G401 (cell line): ENCODE measurements at regions not wholly inside any gene's neighbourhood (a gene's known extent, or its start where the extent isn't known, plus 50 kb on each side); places are given as distances from the start of the nearest gene placed in this dataset.
"Not testable (repeated sequence)": the region's sequence is repeated elsewhere in the genome, so short reads cannot be mapped to it uniquely, and the experiment has no call there.

Source experiments
- DNase-seq: peaks from one replicate; pipeline ENCODE4 v3.0.0-alpha.2; 2015; ENCODE audit warnings: low spot score
- in situ Hi-C: cut with HindIII; loops from 2 replicates; pipeline ENCODE4 v1.10.0; 2016; ENCODE audit warnings: low sequenced_read_pairs, mixed read lengths

DNA sequence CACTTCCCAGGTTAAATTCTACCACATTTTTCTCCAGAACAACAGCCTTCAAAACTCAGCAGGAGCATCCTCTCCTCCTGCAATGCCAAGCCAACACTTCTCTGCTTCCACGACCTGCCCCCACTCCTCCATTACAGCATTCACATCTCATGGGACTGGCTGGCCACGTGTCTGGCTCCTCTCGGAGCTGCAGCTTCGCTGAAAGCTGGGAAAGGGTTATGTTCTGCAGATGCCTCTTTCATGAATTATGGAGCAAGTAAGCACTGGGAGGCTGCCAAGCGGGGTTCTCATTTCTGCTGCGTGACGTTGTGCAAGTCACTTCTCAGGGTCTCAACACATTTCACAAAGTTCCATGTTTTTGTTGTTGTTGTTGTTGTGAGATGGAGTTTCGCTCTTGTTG is 142.2 kb upstream of the RFLNA start:
- no peak for DNase-seq
- in situ Hi-C loops: no loop called here

DNA sequence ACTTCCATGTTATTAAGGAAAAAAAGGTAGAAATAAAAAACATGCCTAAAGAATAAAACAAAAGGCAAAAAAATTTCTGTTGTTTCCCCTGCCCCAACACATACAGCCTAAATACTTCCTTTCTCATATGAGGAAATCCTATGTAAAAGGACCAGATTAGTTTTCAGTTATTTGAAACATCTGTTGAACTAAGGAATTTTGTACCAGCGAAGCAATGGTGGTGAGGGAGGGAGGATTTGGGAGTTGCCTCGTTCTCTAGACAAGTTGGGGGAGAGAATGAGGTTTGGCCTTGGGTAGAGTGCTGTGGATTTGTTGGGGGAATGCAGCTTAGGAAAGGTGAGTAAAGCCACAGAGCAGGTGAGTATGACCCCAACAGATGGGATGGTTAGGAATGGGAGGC is 141.5 kb upstream of the RFLNA start:
- DNase-seq: no peak
- in situ Hi-C loops: no loop called here

DNA sequence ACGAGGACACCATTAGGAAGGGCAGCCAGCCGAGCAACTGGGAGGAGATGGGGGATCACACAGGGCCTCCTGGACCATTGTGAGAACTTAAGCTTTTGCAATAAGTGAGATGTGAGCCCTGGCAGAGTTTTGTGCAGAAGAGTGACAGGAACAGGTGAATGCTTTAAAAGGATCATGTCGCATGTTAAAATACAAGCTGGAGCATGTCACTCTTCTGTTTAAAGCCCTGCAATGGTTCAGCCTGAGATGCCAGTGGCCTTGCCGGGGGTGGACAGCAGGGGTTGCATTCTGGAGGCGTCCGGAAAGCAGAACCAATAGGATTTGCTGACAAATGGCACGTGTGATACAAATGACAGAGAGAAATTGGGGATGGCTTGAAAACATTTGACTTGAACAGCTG is 137.5 kb upstream of the RFLNA start:
- in situ Hi-C loops: no loop called here
- no peak for DNase-seq

DNA sequence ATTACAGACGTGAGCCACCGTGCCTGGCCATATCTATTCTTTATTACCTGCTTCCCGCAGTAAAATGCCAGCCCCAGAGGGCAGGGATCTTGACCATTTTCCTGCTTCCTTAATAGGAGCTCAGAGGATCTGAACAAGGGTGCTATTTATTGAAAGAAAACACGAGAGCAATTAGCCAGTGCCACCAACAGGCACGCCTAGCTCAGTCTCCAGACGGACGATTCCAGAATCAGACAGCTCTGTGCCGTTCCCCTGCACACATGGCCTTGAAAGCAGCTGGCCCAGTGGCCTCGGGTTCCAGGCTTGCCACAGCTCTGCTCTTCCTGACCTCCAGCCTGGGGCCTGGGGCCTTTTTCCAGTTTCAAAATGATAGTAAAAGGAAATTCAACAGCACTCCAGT is 135.2 kb upstream of the RFLNA start:
- in situ Hi-C loops: no loop called here
- DNase-seq: no peak

DNA sequence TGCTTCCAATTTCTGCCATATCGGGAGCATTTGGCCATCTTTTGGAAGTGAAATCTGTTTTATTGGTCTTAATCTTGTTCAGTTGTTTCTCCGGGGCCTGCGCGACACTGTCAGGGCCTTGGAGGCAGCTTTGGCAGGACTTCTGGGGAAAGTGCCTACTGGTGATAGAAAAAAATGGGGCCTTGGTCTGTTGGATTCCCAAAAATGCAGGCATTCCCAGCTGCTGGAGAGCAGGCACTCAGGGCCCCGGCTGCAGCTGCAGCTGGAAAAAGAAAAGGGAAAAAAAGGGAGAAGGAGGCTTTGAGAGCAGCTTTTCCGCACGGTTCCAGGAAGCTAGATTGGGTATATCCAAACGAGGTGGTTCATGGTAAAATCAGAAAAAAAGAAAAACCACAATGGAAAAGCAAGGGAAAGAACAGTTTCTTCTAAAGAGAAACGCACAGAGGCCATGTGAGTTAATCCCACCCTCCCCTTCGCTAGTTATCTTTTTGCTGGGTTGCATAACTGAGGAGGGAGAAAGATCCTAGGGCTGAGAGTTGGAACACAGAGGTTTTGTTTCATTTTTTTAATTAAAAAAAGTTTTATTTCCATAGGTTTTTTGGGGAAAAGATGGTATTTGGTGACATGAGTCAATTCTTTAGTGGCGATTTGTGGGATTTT is 134.7 kb upstream of the RFLNA start:
- in situ Hi-C loops: no loop called here
- no peak for DNase-seq

DNA sequence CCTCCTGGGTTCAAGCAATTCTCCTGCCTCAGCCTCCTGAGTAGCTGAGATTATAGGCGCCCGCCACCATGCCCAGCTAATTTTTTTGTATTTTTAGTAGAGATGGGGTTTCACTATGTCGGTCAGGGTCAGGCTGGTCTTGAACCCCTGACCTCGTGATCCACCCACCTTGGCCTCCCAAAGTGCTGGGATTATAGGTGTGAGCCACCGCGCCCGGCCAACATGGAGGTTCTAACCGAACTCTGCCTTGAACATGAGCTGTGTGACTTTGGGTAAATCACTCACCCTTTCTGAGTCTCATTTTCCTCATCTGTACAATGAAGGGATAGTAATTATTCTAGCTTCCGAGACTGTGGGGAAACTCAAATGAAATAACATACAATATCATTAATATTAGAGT is 133.5 kb upstream of the RFLNA start:
- in situ Hi-C loops, DNase-seq: not testable (repeated sequence)

DNA sequence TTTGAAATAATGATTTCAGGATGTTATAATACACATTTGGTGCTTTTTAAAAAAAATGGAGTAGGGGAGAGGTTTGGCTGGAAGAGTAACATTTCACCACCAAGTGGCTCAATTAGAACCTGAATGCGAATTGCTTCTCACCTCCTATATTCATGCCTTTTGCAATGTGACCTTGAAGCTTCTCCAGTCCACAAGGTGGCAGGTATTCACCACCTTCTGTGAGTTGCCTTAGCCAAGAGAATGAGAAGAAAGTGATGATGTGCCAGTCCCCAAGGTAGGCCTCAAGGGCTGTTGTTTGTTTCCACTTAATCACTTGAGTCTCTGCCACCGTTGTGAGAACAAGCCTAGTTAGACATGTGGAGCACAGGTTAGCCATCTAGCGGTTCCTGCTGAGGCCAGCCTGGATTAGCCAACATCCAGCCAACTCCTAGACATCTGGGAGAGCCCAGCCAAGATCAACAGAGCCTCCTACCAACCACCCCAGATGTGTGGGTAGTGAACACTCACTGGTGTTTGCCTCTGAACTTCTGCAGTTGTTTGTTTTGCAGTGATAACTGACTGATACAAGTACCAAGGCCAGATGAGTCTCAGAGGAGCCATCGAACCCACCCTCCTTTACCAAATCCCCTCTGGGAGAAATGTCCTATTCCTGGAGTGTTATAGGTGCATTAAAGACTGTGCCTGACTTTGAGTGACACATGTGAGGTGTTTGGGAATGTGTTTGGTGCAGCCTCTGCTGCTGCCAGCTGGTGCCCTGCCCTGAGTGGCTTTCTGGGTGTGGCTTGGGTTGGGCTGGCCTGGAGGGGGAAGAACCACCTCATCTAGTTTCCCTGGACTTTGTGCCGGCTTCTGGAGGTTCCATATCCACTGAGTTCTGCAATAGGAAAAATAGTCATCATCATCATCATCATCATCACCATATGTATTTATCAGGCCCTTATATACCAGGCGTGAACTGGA is 132.5 kb upstream of the RFLNA start:
- in situ Hi-C loops: no loop called here
- DNase-seq: peak; percentile 19

DNA sequence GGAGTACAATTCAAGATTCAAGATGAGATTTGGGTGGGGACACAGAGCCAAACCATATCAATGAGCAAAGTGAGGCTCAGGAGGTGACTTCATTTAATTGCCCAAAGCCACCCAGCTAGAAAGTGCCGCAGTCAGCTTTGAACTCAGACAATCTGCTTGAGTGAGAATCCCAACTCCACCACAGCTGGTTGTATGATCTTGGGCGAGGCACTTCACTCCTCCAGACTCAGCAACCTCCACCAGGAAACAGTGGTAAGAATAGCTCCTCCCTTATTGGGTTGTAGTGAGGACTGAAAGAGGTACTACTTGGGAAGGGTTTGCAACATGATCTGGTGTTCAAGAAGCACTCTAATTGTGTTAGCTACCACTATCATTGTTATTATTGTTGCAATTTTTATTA is 129.2 kb upstream of the RFLNA start:
- DNase-seq: no peak
- in situ Hi-C loops: no loop called here

DNA sequence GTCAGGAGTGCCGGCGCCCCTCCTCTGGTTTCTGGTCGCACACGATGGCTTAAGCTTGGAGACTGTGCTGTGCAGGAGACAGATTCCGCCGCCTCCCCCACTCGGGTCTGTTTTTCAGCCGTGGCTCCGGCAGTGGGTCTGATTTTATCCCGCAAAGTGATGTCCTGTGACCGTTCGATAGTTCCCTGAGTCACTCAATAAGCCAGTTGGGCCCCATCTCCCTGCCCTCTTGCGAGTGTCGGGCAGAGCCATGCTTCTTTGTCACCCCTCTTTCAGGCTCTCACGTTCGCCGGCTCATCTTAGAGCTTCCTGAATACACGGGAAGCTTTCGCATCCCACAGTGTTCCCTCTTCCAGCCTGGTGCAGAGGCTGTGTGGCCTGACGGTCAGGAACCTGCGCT is 127.8 kb upstream of the RFLNA start:
- in situ Hi-C loops: no loop called here
- DNase-seq: no peak

DNA sequence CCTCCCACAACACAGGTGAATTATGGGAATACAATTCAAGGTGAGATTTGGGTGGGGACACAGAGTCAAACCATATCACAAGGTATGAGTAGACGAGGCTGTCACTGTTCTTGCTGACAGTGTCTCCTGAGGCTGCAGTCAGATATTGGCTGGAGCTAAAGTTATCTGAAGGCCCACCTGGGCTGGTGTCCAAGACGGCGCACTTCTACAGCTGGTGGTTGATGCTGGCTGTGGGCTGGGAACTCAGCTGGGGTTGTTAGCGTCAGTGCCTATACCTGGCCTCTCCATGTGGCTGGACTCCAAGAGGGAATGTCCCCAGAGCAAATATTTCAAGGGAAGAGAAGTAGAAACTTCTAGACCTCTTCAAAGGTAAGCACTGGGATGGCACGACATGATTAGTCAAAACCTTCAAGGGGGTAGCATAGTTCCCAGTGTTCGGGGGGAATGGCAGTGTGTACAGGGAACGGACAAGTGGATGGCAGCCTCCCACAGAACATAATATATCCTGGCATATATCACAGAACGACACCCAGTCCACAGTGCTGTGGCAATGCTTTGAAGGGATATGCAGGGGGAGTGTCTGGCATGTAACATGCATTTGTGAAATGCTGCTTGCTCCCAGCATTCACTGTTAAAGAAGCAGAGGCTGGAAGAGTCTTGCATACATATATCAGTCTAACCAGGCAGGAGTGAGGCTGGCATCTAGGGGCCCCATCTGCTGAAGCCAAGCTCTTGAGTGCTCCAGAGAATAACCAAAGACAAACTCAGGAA is 126.7 kb upstream of the RFLNA start:
- no peak for DNase-seq
- in situ Hi-C loops: no loop called here

DNA sequence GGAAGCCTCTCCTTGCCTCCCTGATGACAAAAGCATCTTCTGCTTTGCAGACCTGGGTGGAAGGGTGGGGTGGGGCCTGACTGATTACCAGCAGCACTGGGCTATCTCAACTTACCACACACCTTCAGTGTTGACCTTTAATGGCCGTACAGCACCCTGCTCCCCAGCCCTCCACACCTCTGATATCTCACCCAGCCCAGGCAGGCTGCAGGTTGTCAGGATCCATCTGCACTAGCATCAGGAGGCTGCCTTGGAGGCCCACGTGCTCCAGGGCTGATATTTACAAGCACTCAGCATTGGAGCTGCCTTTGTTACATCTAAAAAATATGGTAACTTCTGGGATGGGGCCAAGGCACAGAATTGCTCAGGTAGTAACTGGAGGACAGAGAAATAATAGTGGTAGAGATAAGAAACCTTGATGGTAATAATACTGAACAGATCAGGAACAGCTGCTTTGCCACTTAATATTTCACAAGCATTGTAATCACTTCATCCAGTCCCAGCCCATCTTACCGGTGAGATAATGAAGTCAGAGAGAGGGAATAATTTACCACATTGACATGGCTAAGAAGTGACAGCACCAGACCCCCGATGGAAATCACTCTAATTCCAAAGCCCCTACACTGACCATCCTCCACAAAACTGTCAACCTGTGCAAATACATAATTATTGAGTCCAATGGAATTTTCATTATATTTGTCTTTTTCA is 125.2 kb upstream of the RFLNA start:
- in situ Hi-C loops: no loop called here
- peak; percentile 16 for DNase-seq

DNA sequence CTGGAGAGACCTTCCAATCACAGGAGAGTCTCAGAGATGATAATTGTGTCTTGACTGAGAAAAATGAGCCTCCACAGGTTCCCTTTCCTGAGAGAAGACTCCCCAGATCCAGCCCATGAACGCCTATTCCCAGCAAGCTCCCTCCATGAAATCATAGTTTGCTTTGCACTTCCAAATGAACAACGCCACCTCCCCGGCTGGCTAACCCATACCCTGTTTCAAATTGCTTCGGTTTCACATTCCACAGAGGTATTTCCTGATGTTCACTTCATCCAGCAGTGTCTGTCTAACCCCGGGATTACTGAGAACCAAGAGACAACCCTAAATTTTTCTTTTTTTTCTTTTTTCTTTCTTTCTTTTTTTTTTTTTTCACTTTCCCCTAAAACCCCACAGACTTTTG is 124.1 kb upstream of the RFLNA start:
- in situ Hi-C loops: no loop called here
- DNase-seq: no peak

DNA sequence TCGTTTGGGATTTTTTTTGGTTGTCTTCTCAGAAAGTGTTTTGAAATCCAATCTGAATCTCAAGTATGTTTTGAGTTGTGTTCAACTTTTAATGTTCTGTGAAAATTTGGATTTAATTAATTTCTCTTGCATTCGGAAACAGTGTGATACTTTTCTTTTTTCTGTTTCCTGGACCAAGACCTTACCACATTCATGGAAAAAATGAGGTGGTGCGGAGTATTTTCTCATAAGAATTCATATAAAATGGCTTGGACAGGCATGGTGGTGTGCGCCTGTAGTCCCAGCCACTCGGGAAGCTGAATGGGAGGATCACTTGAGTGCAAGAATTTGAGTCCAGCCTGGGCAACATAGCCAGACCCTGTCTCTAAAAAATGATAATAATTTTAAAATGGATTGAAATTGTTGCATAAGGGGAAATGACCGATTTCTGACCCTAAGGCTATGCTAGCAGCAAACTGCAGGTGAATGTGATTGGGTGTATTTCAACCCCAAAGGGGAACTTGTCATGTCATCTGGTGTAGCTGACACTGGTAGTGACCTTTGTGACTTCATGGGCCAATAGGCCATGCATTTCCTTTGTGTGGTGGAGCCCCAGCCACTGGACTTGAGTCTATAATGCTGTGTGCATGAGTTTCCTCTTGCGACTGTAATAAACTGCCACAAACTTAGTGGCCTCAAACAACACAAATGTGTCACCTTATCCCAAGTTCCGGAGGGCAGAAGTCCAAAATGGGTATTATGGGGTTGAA is 123.5 kb upstream of the RFLNA start:
- in situ Hi-C loops: no loop called here
- no peak for DNase-seq

DNA sequence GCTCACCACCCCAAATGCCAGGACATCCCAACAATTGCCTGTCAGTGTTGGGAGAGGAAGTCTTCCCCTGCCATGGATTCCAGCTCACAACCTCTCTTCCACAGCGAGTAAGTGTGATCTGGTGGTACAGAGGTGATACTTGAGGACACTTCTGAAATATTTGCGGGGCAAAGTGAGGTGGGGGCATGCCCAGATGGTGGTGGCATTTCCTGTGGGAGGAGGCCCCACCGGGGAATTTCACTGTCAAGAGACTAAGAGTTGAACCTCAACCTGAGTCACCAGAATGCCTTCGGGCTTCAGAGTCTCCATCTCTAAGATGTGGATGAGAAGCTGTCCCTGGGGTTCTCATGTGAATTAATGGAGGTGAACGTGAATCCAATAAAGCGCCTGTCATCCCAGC is 122.3 kb upstream of the RFLNA start:
- DNase-seq: no peak
- in situ Hi-C loops: no loop called here

DNA sequence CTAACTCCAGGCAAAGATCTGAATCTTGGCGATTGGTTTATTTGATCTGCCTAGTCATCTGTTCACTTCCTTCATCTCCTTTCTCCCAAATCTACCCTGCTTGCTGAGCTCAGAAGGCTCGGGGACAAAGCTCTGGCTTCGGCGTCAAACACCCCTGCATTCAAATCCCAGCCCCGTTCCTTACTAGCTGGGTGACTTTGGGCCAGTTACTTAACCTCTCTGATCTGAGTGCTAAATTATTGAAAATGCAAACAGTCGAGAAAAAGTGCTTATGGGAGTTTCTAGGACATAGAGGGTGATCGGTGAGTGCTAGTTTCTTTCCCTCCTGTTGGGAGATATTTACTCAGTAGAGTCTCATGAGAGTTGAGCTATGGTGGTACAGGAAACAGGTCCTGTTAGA is 121.2 kb upstream of the RFLNA start:
- no peak for DNase-seq
- in situ Hi-C loops: no loop called here

DNA sequence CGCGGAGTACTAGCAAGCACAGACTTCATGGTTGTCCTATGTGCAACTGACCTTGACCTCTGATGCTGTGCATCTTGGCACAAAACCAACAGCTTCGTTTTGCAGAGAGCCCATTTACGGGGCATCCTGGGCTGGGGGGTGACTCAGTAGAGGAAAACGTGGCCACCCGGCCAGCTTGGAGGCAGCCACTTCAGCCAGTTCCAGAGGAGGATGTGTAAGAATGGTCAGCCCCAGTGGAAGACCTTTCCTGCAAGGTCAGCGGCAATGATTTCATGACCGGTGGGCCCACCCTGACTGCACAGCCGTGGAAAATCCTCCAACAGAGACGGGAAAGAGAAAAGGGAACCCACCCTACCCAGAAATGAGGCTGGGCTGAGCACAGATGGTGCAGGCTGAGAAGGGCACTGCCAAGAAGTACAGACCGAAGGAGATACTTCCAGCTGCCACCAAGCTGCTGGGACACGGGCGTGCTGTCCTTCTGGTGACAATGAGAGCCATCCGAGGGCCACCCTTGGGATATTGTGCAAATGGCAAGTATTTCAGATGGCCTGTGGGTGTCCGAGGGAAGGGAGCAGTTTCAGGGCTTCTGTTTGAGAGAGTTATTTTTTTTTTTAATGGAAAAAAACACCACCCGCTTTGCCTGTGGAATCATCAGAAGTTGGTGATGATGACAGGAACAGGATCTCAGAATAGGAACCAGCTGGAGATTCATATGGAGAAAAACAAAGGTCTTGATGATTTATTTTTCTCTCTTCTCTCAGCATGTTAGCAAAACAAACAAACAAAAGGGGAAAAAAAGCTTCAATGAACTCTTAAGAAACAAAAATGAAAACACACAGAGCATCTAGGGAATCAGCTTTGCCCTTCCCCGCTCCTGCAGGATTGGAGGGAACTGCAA is 120.2 kb upstream of the RFLNA start:
- in situ Hi-C loops: no loop called here

DNA sequence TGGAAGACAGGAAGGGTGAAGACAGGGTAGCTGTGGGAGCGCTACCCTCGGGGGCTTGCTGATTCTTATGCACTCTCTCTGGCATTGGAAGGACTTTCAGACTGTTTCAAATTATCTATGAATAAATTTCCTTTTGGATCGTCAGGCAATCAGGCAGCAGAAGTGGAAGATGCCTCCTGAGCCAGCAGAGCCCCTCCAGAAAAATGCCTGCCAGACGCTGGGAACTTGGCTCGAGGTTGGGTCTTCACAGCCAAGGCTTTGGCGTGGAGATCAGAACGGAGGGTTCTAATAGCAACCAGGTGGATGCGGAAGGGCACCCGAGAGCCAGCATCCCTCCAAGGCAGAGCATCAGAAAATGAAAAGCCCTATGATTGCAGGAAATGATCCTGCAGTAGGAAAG is 119.2 kb upstream of the RFLNA start:
- in situ Hi-C loops: no loop called here
- peak; percentile 96 for DNase-seq

More for the DNA sequence above, 120.2 kb upstream of the RFLNA start:
- DNase-seq: peak; percentile 51
